Dermis microvascular lymphatic vessel endothelial cell (primary cell): ENCODE measurements at regions not wholly inside any gene's neighbourhood (a gene's known extent, or its start where the extent isn't known, plus 50 kb on each side); places are given as distances from the start of the nearest gene placed in this dataset.

ENCODE experiments used
- DNase-seq, 2 donors: peaks; one replicate each; pipeline versions ENCODE4 v3.0.0 to v3.0.0-alpha.2; 2010; ENCODE audit warnings: low read depth in 2 of 2

DNA sequence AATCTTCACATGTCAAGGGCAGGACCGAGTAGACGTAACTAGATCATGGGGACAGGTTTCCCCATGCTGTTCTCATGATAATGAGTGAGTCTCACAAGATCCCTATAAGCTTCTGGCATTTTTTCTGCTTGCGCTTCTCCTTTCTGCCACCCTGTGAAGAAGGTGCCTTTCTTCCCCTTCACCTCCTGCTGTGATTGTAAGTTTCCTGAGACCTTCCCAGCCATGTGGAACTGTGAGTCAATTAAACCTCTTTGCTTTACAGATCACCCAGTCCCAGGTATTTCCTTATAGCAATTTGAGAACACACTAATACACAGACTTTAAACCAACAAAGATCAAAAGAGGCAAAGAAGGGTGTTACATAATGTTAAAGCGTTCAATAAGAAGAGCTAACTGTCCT lies 156.6 kb upstream of the UBE2E2 start:
- DNase-seq: no peak

DNA sequence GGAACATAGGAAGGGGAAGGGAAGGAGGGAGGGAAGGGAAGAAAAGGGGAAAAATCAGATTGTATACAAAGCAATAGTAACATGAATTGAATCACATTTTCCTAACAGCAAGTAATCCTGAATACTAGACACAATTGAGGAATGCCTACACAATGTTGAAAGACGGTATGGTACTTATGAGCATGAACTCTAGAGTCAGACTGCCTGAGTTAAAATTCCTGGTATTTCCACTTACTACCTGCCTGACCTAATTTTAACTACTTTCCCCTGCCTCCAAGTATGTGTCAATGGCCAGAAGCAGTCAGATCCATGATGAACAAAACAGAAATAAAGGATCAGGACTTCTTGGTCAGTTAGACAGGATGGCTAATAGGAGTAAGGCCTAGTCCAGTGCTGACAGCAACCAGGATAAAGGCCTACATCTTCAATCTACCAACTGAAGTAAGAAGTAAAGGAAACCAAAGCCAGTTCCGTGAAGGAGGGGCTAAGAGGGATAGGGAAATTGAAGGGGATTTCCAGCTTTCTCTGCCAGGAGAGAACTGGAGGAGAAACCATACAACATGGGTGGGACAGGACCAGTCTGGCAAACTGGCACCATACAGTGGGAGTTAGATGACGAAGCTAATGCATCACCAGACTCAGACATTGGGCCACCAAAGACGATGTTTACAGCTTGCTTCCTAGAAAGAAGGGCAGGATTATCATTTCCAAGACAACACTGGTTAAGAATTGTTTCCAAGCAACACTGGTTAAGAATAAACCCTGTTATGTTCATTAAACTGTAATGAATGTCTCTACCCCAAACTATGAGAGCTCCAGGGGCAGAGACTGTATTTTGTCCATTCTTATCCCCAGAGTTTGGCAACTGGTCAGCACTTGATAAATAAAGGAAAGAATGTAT lies 151.6 kb upstream of the UBE2E2 start:
- DNase-seq: no peak

- no peak for DNase-seq
Measured at GRCh38 chr3:23052208-23052607, 150.9 kb upstream of the UBE2E2 start.

DNA sequence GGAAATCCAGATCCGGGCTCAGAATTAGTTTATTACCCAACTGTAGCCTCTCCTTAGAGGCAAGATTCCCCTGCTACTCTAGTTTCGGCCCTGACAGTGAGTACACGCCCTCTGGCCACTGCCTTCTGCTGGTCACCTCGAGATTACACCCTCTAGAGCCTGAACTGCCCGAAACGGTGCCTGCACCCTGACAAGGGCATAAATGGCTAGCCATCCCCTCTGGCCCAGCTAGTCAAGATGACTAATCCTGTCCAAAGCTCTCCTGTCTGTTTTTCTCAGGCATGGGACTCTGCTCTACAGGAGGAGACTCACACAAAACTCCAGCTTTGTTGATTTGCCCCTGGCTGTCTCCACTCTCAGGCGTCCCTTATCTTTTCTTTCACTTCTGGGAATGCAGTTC lies 150.5 kb upstream of the UBE2E2 start:
- DNase-seq: no peak

DNA sequence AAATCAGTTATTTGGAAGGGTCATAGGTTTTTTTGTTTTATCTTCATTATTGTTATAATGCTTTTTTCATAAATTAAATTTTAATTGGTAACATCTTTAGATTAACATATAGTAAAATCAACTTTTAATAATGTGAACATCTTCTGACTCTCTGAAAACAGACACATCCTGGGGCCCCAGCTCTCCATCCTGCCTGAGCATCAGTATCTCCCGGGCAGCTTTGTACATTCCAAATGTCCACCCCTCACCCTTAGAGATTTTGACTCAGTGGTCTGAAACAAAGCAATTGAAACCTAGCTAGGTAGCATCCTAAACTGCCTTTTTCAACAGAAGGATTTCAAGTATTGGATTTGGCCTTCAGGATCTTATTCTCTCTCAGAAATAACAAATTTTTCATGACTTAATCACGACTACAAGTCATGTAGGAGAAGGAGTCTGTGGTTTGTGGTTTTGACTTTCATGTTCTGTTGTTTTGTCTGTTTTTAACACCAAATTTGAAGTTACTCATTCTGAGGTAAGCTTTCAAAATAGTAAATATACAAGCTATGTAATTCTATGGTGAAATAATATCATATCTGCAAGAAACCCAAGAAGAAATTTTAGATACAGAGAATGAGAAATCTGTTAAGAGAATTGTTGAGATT lies 147.3 kb upstream of the UBE2E2 start:
- DNase-seq: no peak

DNA sequence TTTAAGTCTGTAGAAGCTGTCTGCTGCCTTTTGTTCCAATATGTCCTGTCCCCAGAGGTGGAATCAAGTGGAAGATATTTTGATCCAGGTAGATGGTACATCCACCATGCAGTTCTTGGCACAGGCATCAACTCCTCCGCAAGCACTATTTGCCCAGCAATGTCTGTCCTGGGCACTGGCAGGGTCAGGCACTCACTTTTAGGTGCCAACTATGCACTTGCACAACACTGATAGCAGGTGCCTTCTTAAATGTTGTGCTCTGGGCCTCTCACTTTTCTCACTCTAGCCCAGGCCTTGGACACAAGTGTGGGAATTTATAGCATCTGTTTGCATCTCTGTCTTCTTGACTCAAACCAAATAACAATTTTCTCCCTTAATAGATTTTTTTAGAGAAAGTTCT lies 140.5 kb upstream of the UBE2E2 start:
- no peak for DNase-seq

GRCh38 chr3:23062982-23063381 lies 140.1 kb upstream of the UBE2E2 start:
- DNase-seq: no peak

DNA sequence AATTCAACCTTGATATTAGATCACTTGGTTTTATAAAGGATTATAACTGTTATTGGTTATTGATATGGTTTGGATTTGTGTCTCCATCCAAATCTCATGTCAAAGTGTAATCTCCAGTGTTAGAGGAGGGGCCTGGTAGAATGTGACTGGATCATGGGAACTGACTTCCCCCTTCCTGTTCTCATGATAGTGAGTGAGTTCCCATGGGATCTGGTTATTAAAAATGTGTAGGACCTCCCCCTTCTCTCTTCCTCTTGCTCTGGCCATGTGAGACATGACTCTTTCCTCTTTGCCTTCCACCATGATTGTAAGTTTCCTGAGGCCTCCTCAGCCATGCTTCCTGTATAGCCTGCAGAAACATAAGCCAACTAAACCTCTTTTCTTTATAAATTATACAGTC lies 136.0 kb upstream of the UBE2E2 start:
- no peak for DNase-seq

GRCh38 chr3:23068016-23068728 lies 135.0 kb upstream of the UBE2E2 start:
- DNase-seq: no peak

DNA sequence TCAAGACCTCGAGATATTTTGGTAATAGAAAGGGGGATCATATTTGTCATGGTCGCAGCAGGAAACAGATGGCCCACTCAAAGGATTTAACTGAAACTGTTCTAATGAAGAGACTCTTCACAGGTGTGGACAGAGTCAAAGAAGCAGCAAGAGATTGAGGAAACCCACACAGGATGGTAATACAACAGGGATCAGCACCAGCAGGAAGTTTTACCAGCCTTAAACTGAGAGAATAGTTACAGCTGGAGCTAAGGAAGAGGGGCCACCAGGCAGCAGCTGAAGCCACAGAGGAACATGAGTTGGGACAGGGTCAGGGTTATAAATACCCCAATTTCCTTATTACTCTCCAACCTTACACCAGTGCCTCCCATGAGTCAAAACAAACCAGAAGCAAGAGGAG lies 131.8 kb upstream of the UBE2E2 start:
- no peak for DNase-seq

- DNase-seq: no peak
Measured at GRCh38 chr3:23071758-23072157, 131.4 kb upstream of the UBE2E2 start.

- no peak for DNase-seq
Measured at GRCh38 chr3:23072693-23073092, 130.4 kb upstream of the UBE2E2 start.

- no peak for DNase-seq
Measured at GRCh38 chr3:23073724-23074305, 129.3 kb upstream of the UBE2E2 start.

GRCh38 chr3:23075496-23075895 lies 127.6 kb upstream of the UBE2E2 start:
- DNase-seq: no peak

DNA sequence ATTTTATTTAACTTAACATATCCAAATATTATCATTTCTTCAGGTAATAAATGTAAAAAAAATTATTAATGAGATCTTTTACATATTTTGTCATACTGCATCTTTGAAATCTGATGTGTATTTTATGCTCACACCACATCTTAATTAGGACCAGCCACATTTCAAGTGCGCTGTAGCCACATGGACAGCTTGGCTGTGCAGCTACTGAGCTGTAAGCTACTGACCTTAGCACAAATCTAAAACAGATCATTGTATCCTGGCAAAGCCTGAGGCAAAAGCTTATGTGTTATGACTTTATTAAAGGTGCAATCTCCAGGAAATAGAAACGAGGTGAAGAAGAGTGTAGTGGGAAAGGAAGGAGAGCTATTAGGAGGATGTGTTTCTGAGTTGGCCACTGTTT lies 126.7 kb upstream of the UBE2E2 start:
- no peak for DNase-seq

DNA sequence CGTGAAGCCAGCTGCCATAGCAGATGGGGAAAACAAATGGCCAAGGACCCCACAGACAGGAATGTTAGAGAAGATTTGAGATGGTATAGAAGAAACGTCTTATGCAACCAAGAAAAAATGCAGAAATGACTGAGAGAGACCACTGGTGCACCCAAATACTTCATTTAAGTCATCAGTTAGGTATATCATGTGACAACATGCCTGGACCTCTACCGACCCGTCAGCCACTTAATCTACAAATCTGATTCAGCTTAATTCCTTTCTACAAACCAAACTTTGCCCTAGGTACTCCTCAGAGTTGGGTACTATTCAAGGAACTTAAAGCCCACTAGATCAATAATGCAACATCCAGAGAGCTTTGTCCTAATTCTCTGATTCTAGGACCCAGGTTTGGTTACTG lies 126.0 kb upstream of the UBE2E2 start:
- DNase-seq: no peak

- no peak for DNase-seq
Measured at GRCh38 chr3:23078735-23079134, 124.4 kb upstream of the UBE2E2 start.

GRCh38 chr3:23079976-23080375 lies 123.2 kb upstream of the UBE2E2 start:
- no peak for DNase-seq

- no peak for DNase-seq
Measured at GRCh38 chr3:23083701-23084100, 119.4 kb upstream of the UBE2E2 start.

GRCh38 chr3:23084367-23084766 lies 118.8 kb upstream of the UBE2E2 start:
- no peak for DNase-seq

DNA sequence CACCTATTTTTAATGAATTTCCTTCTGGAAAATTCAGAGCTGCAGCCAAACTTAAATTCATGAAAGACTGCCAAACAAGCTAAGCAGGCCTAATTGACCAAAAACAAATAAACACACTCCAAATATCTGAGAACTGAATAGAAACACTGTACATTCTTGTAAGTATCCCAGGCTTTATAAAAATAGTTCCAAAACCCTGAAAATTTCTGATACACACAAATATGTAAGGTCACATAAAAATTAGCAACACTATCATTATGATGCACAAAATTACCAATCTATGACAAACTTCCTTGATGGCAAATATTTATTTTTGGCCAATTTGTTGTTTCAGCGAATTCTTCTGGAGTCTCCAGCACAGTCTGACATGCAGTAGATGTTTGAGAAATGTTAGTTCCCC lies 117.9 kb upstream of the UBE2E2 start:
- DNase-seq: no peak

DNA sequence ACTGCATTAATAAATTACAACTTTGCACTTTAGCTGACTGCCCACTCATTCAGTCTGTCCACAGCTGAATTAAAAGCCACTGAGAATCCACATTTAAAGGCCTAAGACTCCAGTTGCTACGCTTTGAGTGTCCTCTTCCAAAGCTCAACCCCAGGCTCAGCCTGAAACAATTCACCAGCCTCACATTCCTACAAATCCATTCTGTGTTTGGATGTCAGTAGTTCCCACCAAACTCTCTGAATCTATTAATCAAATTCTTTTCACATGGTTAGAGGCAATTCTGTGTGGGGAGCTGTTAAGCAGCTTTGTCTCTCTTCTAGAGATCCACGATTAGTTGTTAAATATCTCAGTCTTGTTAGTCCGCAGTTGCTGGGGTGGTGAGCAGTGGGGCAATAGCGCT lies 116.8 kb upstream of the UBE2E2 start:
- no peak for DNase-seq
